Dermis microvascular lymphatic vessel endothelial cell (primary cell): ENCODE measurements at regions not wholly inside any gene's neighbourhood (a gene's known extent, or its start where the extent isn't known, plus 50 kb on each side); places are given as distances from the start of the nearest gene placed in this dataset.
A peak's percentile ranks its signal among the peaks of the same experiment; 100 is the strongest.

Source experiments
- DNase-seq, 2 donors: peaks; one replicate each; pipeline versions ENCODE4 v3.0.0 to v3.0.0-alpha.2; 2010; ENCODE audit warnings: low read depth in 2 of 2

GRCh38 chr13:105338773-105339172 is 1196.7 kb downstream of the EFNB2 start:
- no peak for DNase-seq

- no peak for DNase-seq
Observed at GRCh38 chr13:105338006-105338405, 1197.5 kb downstream of the EFNB2 start.

- DNase-seq: no peak
Observed at GRCh38 chr13:105336706-105337576, 1198.5 kb downstream of the EFNB2 start.

- DNase-seq: peak in 1 of 2 donors; percentile 6
Observed at GRCh38 chr13:105334211-105334610, 1201.3 kb downstream of the EFNB2 start.

GRCh38 chr13:105333416-105333815 is 1202.0 kb downstream of the EFNB2 start:
- no peak for DNase-seq

- DNase-seq: no peak
Observed at GRCh38 chr13:105329359-105329758, 1206.1 kb downstream of the EFNB2 start.

- DNase-seq: no peak
Observed at GRCh38 chr13:105328212-105328611, 1207.2 kb downstream of the EFNB2 start.

- no peak for DNase-seq
Observed at GRCh38 chr13:105327581-105328126, 1207.8 kb downstream of the EFNB2 start.

GRCh38 chr13:105319875-105320274 is 1215.6 kb downstream of the EFNB2 start:
- DNase-seq: no peak

- DNase-seq: no peak
Observed at GRCh38 chr13:105316731-105317130, 1218.7 kb downstream of the EFNB2 start.

- DNase-seq: no peak
Observed at GRCh38 chr13:105312906-105313305, 1222.6 kb downstream of the EFNB2 start.

GRCh38 chr13:105311094-105311493 is 1224.4 kb downstream of the EFNB2 start:
- no peak for DNase-seq

- no peak for DNase-seq
Observed at GRCh38 chr13:105307776-105308175, 1227.7 kb downstream of the EFNB2 start.

GRCh38 chr13:105297839-105298238 is 1237.6 kb downstream of the EFNB2 start:
- DNase-seq: no peak

GRCh38 chr13:105291987-105292386 is 1243.5 kb downstream of the EFNB2 start:
- DNase-seq: no peak

GRCh38 chr13:105290596-105290995 is 1244.9 kb downstream of the EFNB2 start:
- no peak for DNase-seq

GRCh38 chr13:105285526-105285925 is 1249.9 kb downstream of the EFNB2 start:
- no peak for DNase-seq

- DNase-seq: no peak
Observed at GRCh38 chr13:105282406-105283285, 1252.8 kb downstream of the EFNB2 start.

GRCh38 chr13:105278943-105279381 is 1256.5 kb downstream of the EFNB2 start:
- DNase-seq: no peak

GRCh38 chr13:105276571-105276970 is 1258.9 kb downstream of the EFNB2 start:
- DNase-seq: no peak

- DNase-seq: no peak
Observed at GRCh38 chr13:105273665-105274222, 1261.7 kb downstream of the EFNB2 start.
